CD4-positive, alpha-beta T cell treated with Interferon alpha-2 for 1 hour (primary cell): ENCODE measurements at regions not wholly inside any gene's neighbourhood (a gene's known extent, or its start where the extent isn't known, plus 50 kb on each side); places are given as distances from the start of the nearest gene placed in this dataset.
A peak's percentile ranks its signal among the peaks of the same experiment; 100 is the strongest.

Source experiments
- DNase-seq, 2 donors: peaks; one replicate each; pipeline ENCODE4 v3.0.0-alpha.2; 2020 to 2022

DNA sequence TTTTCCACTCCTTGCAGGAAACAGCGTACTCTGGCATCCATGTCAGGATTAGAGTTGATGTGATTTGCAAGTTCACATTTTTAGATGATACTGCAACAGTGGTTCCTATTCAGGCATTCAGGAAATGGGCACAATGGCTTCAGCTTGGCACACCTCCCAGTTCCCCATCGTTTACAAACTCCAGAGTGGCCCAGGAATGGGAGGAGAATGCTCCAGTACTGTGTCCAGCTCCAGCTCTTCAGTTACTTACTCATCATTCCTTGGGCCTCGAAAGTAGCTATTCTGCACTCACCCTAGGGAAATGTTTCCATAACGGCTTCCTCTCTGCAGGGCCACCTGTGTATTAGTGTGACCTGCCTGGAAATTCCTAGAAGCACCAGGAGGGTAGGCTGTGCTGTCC is 239.7 kb upstream of the RGS6 start:
- no peak for DNase-seq

GRCh38 chr14:71693381-71693780 is 238.8 kb upstream of the RGS6 start:
- no peak for DNase-seq

DNA sequence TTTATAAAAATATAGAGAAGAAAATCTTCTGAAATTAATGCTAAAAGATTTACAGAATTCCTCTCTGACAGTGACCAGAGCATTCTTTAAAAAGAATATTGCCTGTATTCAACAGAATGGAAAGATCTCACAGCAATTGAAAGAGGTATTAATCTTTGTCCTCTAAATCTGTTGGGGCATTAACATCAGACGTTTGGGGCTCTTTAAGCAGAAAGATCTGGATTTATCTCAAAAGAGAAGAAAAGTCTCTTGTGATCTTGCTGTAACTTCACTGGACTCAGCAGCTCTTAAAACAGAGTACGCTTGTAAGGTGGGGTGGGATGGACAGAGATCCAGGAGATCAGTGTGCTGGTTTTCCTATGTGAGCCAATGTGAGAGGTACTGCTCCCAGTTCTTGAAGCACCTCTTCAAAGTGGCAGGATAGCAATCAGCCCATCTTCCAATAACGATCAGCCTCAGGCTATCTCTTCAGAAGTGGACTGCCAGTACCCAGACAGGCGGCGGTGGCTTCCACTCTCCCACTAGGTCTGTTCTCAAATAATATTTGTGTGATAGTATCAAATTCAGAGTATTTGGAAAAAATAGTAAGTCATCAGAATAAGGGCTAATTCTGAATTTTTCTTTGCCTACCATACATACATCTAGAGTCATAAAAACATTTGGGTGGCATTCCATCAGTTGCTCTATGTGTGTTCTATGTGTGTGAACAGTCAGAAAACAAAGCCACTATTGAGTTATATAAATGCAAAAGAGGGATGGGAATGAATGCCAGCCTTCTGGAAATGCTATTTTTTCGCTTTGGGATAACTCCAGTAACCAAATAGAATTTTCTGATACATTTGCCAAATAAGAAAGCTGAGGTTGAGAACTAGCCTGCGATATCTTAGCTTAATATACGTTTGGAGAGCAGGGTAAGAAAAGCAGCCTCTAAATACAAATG is 237.4 kb upstream of the RGS6 start:
- no peak for DNase-seq

GRCh38 chr14:71695611-71696350 is 236.4 kb upstream of the RGS6 start:
- no peak for DNase-seq

GRCh38 chr14:71698027-71698426 is 234.2 kb upstream of the RGS6 start:
- DNase-seq = no peak

- no peak for DNase-seq
These were observed 233.6 kb upstream of the RGS6 start for GRCh38 chr14:71698673-71699072.

DNA sequence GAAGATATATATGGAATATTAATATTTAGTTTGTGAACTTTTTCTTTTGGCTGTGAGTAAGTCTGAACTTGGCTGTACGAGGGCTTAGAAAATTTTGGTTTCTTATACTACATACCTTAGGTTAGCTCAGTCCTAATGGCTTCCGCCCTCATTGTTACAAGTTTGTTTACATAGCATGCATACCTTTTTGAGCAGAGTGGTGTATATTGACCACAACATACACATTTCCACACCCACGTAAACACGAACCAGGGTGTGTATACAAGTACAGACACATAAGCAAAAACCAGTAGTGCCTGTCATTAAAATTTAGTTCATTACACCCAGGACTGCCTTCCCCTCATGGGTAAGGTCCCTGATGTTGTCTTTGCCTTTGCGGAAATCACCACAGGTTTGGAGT is 230.2 kb upstream of the RGS6 start:
- DNase-seq = no peak

DNA sequence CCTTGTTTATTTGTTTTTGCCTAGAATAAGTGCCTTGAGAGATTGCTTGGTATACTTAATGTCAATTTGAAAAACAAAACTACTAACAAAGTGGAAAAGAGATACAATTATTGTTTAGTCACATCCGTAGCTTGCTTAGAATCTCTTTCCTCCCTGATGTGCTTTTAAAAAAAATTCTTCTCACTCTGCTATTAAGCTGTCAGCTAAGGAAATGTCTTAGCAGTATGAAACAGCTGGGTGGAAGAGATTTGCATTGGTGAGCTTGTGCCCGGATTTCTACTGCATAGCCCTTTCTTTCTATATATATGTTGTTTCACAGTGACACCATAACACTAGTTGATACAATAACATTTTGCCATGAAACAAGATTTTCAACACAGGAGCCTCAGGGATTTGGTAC is 229.4 kb upstream of the RGS6 start:
- DNase-seq = no peak

DNA sequence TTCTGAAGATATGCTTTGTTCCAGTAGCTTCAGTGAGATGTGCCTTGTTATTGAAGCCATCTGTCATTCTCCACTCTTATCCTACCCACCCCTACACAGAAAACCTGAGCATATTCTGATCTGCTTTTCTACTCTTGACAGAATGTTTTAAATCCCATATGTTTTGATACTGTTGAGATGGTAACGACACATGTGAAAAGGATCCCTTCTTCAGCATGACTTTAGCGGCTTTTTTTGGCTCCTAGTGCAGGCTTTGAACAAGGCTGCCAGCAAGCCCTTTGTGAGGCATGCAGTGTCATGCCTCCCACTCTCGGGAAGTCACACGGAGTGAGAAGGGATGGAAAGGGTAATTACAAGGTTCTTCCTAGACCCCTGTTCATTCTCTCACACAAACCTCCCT is 228.8 kb upstream of the RGS6 start:
- DNase-seq = no peak

DNA sequence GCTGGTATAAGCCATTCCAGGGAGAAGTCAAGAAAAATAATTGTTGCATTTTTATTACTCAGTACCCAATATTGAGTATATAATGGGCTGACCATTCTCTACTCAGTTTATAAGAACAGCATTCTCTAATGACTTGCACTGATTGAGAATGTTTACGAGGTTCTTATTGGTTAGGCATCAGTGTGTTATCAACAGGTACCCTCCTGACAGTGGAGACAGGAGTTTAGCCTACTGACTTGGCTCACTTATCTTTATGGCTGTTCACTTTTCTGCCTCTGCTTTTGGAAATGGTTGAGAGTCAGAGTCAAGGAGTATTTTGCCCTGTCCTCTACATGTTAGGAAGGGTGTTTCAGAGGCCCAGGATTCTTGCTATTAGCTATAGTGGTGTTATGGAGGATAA is 228.0 kb upstream of the RGS6 start:
- no peak for DNase-seq

GRCh38 chr14:71705460-71705859 is 226.8 kb upstream of the RGS6 start:
- no peak for DNase-seq

GRCh38 chr14:71709076-71709475 is 223.2 kb upstream of the RGS6 start:
- no peak for DNase-seq

DNA sequence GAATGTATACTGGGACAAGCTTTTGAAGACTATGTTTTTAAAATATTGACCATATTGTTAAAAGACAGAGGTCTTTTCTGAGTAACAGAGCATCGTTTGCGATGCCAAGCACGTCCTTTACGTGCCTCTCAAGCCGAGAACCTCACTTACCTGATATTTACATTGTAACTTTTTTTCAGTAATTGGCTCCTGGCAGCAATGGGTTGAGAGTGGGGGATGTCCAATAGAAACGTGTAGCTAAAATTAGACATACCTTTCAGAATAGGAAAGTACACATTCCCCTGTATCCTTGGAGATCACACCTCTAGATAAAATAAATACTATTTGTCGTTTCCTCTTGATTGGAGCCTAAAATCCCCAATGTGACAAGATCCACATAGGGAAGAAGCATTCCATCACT is 222.2 kb upstream of the RGS6 start:
- DNase-seq = no peak

DNA sequence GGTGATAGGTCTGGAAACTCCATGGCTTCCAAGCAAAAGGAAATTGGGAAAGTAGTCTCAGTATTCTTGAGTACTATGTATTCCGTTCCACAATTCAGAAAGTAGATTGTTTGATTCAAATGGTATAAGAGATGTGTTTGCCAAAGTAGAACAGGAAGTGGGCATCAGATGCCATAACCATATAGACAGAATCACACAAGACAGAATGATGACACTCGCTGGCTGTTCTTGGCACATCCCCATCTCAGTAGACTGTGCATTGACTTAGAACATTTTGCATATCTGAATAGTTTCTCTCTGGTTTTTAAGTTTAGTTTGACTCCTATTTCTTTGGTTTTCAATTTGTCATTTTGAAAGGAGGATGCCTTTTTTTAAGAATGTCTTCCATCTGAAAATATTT is 221.1 kb upstream of the RGS6 start:
- DNase-seq = peak in 1 of 2 donors; percentile 14

DNA sequence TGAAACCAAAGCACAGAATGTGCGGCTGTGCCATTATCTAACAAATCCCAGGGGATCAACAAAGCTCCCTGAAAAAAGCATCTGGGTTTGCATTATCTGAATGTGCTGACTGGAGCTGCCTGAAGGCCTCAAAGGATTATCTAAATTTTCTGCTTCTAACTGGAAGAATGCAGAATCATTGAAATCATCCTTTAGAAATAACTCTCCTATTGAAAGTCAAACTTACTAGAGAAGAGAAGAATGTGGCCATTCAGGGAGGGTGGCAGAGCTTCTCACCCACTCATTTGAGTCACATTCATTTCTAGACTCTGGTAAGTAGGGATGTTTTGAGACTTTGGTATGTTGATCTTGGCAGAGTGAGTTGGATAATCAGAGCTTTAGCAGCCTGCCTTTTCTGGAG is 220.6 kb upstream of the RGS6 start:
- no peak for DNase-seq

GRCh38 chr14:71712478-71712877 is 219.8 kb upstream of the RGS6 start:
- no peak for DNase-seq

- DNase-seq = no peak
These were observed 219.2 kb upstream of the RGS6 start for GRCh38 chr14:71713016-71713415.

GRCh38 chr14:71713451-71713850 is 218.8 kb upstream of the RGS6 start:
- no peak for DNase-seq

GRCh38 chr14:71714225-71714624 is 218.0 kb upstream of the RGS6 start:
- DNase-seq = no peak

DNA sequence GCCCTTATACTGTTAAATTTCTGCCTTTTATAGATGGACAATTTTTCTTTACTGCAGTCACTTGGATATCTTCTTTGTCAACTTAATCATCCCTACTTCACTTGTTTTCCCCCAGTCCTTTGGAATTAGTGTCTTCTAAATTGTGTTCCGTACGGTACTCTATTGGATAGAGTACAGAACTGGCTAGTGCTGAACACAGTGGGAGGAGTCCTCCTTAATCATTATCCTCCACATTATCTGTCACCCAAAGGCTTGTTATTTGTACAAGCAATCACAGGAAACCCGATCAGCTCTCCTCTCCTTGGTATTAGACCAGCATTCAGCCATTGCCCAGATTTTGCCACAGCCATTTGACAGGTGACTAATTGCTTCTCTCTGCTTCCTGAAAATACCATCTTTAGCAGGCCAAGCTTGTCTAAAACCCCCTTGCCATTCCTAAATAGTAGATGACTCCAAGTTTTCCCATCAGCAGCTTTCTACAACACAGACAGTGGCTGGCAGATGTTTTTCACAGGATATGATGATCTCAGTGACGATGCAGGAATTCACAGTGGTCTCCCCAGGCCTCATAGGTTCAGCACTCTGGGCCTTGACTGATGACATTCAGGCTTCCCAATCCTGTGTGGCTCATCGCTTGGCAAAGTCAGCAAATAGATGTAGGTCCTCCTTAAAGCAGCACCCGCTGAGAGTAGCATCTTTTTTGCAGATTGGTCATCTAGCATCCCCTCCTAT is 216.0 kb upstream of the RGS6 start:
- DNase-seq = no peak

DNA sequence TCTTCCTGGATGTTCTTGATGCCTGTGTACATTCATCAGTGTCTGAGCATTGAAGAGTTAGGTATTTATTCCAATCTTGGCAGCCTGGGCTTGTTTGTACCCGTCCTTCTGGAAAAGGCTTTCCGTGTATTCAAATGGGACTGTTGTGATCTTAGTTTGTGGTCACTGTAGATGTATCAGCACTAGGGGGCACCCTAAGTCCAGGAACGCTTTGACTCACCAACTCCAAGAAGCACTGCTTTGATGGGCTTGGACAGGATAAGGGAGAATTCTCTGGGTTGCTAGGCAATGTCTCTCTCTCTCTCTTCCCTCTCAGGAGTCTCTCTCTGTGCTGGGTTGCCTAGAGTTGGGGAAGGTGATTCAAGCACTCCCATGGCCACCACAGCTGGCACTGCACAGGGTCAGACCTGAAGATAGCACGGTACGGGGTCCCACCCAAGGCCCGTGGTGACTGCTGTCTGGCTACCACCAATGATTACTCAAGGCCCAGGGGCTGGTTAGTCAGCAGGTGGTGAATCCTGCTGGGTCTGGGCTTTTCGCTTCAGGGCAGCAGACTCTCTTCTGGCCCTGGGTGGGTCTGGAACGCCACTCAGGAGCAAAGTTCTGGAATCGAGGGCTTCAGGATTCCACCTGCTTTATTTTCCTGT is 211.1 kb upstream of the RGS6 start:
- peak in 1 of 2 donors; percentile 7 for DNase-seq

GRCh38 chr14:71721791-71722190 is 210.4 kb upstream of the RGS6 start:
- DNase-seq = no peak

GRCh38 chr14:71722885-71723284 is 209.3 kb upstream of the RGS6 start:
- DNase-seq = no peak
